K562 (cell line): ENCODE measurements at regions not wholly inside any gene's neighbourhood (a gene's known extent, or its start where the extent isn't known, plus 50 kb on each side); places are given as distances from the start of the nearest gene placed in this dataset.

Experiments
- ATAC-seq: fragments of 200-7000 bp; cut with Tn5 transposase; 3 replicates; pipeline ENCODE4 v1.9.1; 2020; ENCODE audit warnings: moderate library complexity
- BruUV-seq: library from RNA; stranded (reverse); fragments of 400-500 nt; replicated peaks from 2 replicates; lab custom pipeline; 2021; lab: Mats Ljungman, UMichigan
- CTCF ChIA-PET: fragments of 300-600 bp; formaldehyde crosslinking; extraction: SDS; loops from one replicate; lab custom pipeline; 2021; ENCODE audit warnings: low intra/inter-chr PET ratio; lab: Yijun Ruan, JAX
- POLR2A ChIA-PET: fragments of 300-600, 350-650 bp; sonication (Branson Sonifier 250); formaldehyde crosslinking; extraction: SDS; loops from one replicate; lab custom pipeline; 2021; ENCODE audit warnings: antibody characterized with exemption, inconsistent platforms; lab: Yijun Ruan, JAX
- DNase-seq, 4 experiments: peaks; one replicate each; pipeline versions ENCODE4 v3.0.0 to v3.0.0-alpha.2; 2011 to 2018; ENCODE audit warnings: low spot score in 3 of 4, mixed read lengths in 3 of 4; ENCODE audit errors: extremely low read depth in 1 of 4
- FAIRE-seq: peaks from 2 replicates; lab custom pipeline; 2011; peaks lifted over from hg19 to GRCh38; lab: Jason Lieb, UNC
- H2AFZ ChIP-seq: 2 replicates; pipeline ENCODE4 v1.6.0; 2011; ENCODE audit warnings: low read depth, low read length, control low read depth, inconsistent platforms
- H3K27ac ChIP-seq: fragments of 200-600 bp; 3 replicates; pipeline ENCODE4 v1.8.0; 2011; ENCODE audit warnings: low read depth, mild to moderate bottlenecking, control low read depth, inconsistent platforms, low read length, moderate library complexity, mixed read lengths; ENCODE audit errors: extremely low read depth
- H3K27me3 ChIP-seq, 2 experiments: fragments of 300-600 bp in 1 of 2; 2 replicates in 1 of 2; 3 replicates in 1 of 2; pipeline versions ENCODE4 v1.6.0 to v1.8.0; 2011; ENCODE audit warnings: inconsistent platforms in 2 of 2, low read length in 2 of 2, mild to moderate bottlenecking in 1 of 2, mixed read lengths in 1 of 2, moderate library complexity in 1 of 2; ENCODE audit not compliant: control insufficient read depth in 2 of 2, insufficient read depth in 2 of 2
- H3K36me3 ChIP-seq: fragments of 300-600 bp; 3 replicates; pipeline ENCODE4 v1.8.0; 2011; ENCODE audit warnings: mild to moderate bottlenecking, low read length, inconsistent platforms; ENCODE audit not compliant: control insufficient read depth, insufficient read depth
- H3K4me1 ChIP-seq, 2 experiments: fragments of 200-600 bp in 1 of 2; replicated peaks in 1 of 2; 2 replicates in 1 of 2; 3 replicates in 1 of 2; pipeline versions ENCODE4 v1.5.1 to v1.8.0; 2011; ENCODE audit warnings: inconsistent platforms in 2 of 2, low read length in 2 of 2, mild to moderate bottlenecking in 1 of 2, mixed read lengths in 1 of 2, moderate library complexity in 1 of 2; ENCODE audit not compliant: control insufficient read depth in 2 of 2, insufficient read depth in 2 of 2
- H3K4me2 ChIP-seq: 2 replicates; pipeline ENCODE4 v1.6.1; 2011; ENCODE audit warnings: low read length, control low read depth, inconsistent platforms, mixed read lengths; ENCODE audit not compliant: insufficient read depth
- H3K4me3 ChIP-seq: fragments of 200-600 bp; sonication (generic), shearing (Covaris generic); 2 replicates; pipeline ENCODE4 v1.5.1; 2016; ENCODE audit warnings: control low read depth, inconsistent platforms
- H3K79me2 ChIP-seq: fragments of 200-600 bp; 3 replicates; pipeline ENCODE4 v1.8.0; 2011; ENCODE audit warnings: low read length, inconsistent platforms; ENCODE audit not compliant: control insufficient read depth, insufficient read depth
- H3K9ac ChIP-seq, 2 experiments: 2 replicates each; pipeline versions ENCODE4 v1.6.0 to v1.6.1; 2011; ENCODE audit warnings: low read depth in 2 of 2, low read length in 2 of 2, control low read depth in 1 of 2, inconsistent platforms in 1 of 2, mild to moderate bottlenecking in 1 of 2, mixed read lengths in 1 of 2; ENCODE audit not compliant: insufficient read depth in 1 of 2
- H3K9me1 ChIP-seq: one replicate; pipeline ENCODE4 v1.6.0; 2011; ENCODE audit warnings: inconsistent platforms, mild to moderate bottlenecking, low read length, moderate library complexity; ENCODE audit not compliant: control insufficient read depth, insufficient read depth
- H3K9me3 ChIP-seq: replicated peaks from 2 replicates; pipeline ENCODE4 v1.5.1; 2011; ENCODE audit warnings: low read depth, low read length, inconsistent platforms; ENCODE audit not compliant: control insufficient read depth, insufficient read depth
- H4K20me1 ChIP-seq: replicated peaks from 2 replicates; pipeline ENCODE4 v1.6.1; 2011; ENCODE audit warnings: low read length, inconsistent platforms, mixed read lengths; ENCODE audit not compliant: control insufficient read depth, insufficient read depth
- BCL6 ChIP-seq: fragments of 250-450 bp; sonication (Bioruptor Pico); IDR thresholded peaks from 2 replicates; pipeline ENCODE4 v1.4.0; 2020
- NFYB ChIP-seq: IDR thresholded peaks from 2 replicates; pipeline ENCODE4 v1.6.1; 2011; ENCODE audit warnings: mild to moderate bottlenecking, moderate library complexity; ENCODE audit not compliant: insufficient read length; ENCODE audit errors: extremely low read depth
- SMARCB1 ChIP-seq: IDR thresholded peaks from 2 replicates; pipeline ENCODE4 v1.6.1; 2011; ENCODE audit warnings: improper control_type of control experiment, low read depth; ENCODE audit not compliant: insufficient read length
- SMC3 ChIP-seq: conservative IDR thresholded peaks from 2 replicates; pipeline ENCODE4 v1.6.1; 2011; ENCODE audit warnings: low read depth, low read length, improper control_type of control experiment; ENCODE audit not compliant: insufficient read depth
- ZC3H8 ChIP-seq: fragments of 450-650 bp; IDR thresholded peaks from 2 replicates; pipeline ENCODE4 v1.6.1; 2017
- ZFP36 ChIP-seq: fragments of 150-350 bp; IDR thresholded peaks from 2 replicates; pipeline ENCODE4 v1.6.1; 2018; ENCODE audit warnings: low read length, low read depth; ENCODE audit not compliant: partially characterized antibody
- ZNF436 ChIP-seq: fragments of 250-450, 450-650 bp; sonication (Bioruptor Pico); formaldehyde crosslinking; IDR thresholded peaks from 2 replicates; pipeline ENCODE4 v1.7.0; 2020; ENCODE audit warnings: mild to moderate bottlenecking
- WGBS: fragments of 100-300 bp; shearing (Covaris generic); methylation state at CpG from one replicate; pipeline ENCODE4 v1.1.6; 2016; ENCODE audit warnings: low coverage, mixed read lengths; ENCODE audit not compliant: insufficient coverage; ENCODE audit errors: missing lambda C conversion rate; 5-methylcytosine and 5-hydroxymethylcytosine counted together
- in situ Hi-C: fragments of 300-500 bp; cut with MboI; formaldehyde crosslinking; loops from 4 replicates; pipeline ENCODE4 v1.15.0; 2018; ENCODE audit warnings: inconsistent platforms, mixed read lengths
- intact Hi-C: fragments of 100-400 bp; cut with micrococcal nuclease; formaldehyde crosslinking; loops from 2 replicates; pipeline ENCODE4 v1.14.2; 2022
- TF ChIP-seq, protein P1 (sequence below): fragments of 250-450 bp; sonication (Bioruptor Pico); IDR thresholded peaks from 2 replicates; pipeline ENCODE4 v1.8.0; 2021; ENCODE audit warnings: mild to moderate bottlenecking, moderate library complexity
- TF ChIP-seq, protein P2 (sequence below), 2 experiments: fragments of 450-650 bp; formaldehyde crosslinking in 1 of 2; IDR thresholded peaks; 2 replicates each; pipeline versions ENCODE4 v1.4.0 to v1.6.1; 2014 to 2020; ENCODE audit warnings: mild to moderate bottlenecking in 2 of 2, borderline replicate concordance in 1 of 2, low read depth in 1 of 2

GRCh38 chr11:88016392-88017170, 158.7 kb downstream of the RAB38 start:
- intact Hi-C loops (loop anchor here (1.0 kb wide), 2 partner anchors 87 to 528 kb away; no protein-coding TSS in a partner anchor), in situ Hi-C loops (no loop called here)
- no peaks in the 10 kb centered on the region for H3K9me3 ChIP-seq
- no peak overlapping the region for H3K9ac ChIP-seq
- H3K36me3 ChIP-seq = no peaks in the 10 kb centered on the region
- H3K79me2 ChIP-seq = no peaks in the 10 kb centered on the region
- no peaks in the 10 kb centered on the region for H4K20me1 ChIP-seq
- no peaks in the 10 kb centered on the region for H3K27me3 ChIP-seq
- ATAC-seq = peak; percentile 91
- no peak overlapping the region for H3K4me2 ChIP-seq
- H3K4me1 ChIP-seq = no peaks in the 10 kb centered on the region
- peak; percentile 12 to 73 (median 22) for DNase-seq
- peak; percentile 79 for FAIRE-seq
- no TSS peak for BruUV-seq
- H3K9me1 ChIP-seq = no peaks in the 10 kb centered on the region
- POLR2A ChIA-PET = no interaction called here
- no peak overlapping the region for H2AFZ ChIP-seq
- 0% methylated on average over 3 of the region's 3 CpGs for WGBS
- no peak overlapping the region for H3K4me3 ChIP-seq
- H3K27ac ChIP-seq = no peak overlapping the region
- CTCF ChIA-PET = interaction anchor here (1.0 to 2.0 kb wide), 2 partner anchors 478 to 527 kb away, joined by 3 to 22 read pairs; no protein-coding TSS in a partner anchor
- no peak for TF ChIP-seq BCL6 (CRISPR knock-in tag)
- TF ChIP-seq ZFP36 = no peak
- TF ChIP-seq ZC3H8 = no peak
- TF ChIP-seq, protein P1, sequence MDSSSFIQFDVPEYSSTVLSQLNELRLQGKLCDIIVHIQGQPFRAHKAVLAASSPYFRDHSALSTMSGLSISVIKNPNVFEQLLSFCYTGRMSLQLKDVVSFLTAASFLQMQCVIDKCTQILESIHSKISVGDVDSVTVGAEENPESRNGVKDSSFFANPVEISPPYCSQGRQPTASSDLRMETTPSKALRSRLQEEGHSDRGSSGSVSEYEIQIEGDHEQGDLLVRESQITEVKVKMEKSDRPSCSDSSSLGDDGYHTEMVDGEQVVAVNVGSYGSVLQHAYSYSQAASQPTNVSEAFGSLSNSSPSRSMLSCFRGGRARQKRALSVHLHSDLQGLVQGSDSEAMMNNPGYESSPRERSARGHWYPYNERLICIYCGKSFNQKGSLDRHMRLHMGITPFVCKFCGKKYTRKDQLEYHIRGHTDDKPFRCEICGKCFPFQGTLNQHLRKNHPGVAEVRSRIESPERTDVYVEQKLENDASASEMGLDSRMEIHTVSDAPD (CRISPR knock-in tag) = no peak
- no peak for TF ChIP-seq SMARCB1
- TF ChIP-seq SMC3 = peak; percentile 72
- no peak for TF ChIP-seq NFYB
- no peak for TF ChIP-seq ZNF436
- TF ChIP-seq, protein P2, sequence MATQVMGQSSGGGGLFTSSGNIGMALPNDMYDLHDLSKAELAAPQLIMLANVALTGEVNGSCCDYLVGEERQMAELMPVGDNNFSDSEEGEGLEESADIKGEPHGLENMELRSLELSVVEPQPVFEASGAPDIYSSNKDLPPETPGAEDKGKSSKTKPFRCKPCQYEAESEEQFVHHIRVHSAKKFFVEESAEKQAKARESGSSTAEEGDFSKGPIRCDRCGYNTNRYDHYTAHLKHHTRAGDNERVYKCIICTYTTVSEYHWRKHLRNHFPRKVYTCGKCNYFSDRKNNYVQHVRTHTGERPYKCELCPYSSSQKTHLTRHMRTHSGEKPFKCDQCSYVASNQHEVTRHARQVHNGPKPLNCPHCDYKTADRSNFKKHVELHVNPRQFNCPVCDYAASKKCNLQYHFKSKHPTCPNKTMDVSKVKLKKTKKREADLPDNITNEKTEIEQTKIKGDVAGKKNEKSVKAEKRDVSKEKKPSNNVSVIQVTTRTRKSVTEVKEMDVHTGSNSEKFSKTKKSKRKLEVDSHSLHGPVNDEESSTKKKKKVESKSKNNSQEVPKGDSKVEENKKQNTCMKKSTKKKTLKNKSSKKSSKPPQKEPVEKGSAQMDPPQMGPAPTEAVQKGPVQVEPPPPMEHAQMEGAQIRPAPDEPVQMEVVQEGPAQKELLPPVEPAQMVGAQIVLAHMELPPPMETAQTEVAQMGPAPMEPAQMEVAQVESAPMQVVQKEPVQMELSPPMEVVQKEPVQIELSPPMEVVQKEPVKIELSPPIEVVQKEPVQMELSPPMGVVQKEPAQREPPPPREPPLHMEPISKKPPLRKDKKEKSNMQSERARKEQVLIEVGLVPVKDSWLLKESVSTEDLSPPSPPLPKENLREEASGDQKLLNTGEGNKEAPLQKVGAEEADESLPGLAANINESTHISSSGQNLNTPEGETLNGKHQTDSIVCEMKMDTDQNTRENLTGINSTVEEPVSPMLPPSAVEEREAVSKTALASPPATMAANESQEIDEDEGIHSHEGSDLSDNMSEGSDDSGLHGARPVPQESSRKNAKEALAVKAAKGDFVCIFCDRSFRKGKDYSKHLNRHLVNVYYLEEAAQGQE (IDR thresholded peaks at IDR 0.05; ENCODE audit: borderline replicate concordance) = peak; percentile 79
- TF ChIP-seq, protein P2 (CRISPR knock-in tag; IDR thresholded peaks at IDR 0.05; ENCODE audit: low read depth) = no peak
